Colonic mucosa (tissue), 4 donors: ENCODE measurements at regions not wholly inside any gene's neighbourhood (a gene's known extent, or its start where the extent isn't known, plus 50 kb on each side); places are given as distances from the start of the nearest gene placed in this dataset.

Experiments
- DNase-seq: peaks from one replicate; pipeline ENCODE4 v3.0.0-alpha.2; 2020
- H3K27ac ChIP-seq: fragments of 200-600 bp; one replicate; pipeline ENCODE4 v1.8.0; 2021
- H3K27me3 ChIP-seq: fragments of 200-600 bp; one replicate; pipeline ENCODE4 v1.8.0; 2021
- H3K36me3 ChIP-seq: fragments of 200-600 bp; one replicate; pipeline ENCODE4 v1.8.0; 2021
- H3K4me1 ChIP-seq: fragments of 200-600 bp; one replicate; pipeline ENCODE4 v1.8.0; 2021; ENCODE audit warnings: mild to moderate bottlenecking
- H3K4me3 ChIP-seq: fragments of 200-600 bp; one replicate; pipeline ENCODE4 v1.8.0; 2021
- H3K9ac ChIP-seq, 2 donors: one replicate each; pipeline ENCODE4 v1.7.0; 2013; ENCODE audit warnings: control low read depth in 2 of 2, low read depth in 2 of 2, low read length in 2 of 2
- H3K9me3 ChIP-seq: fragments of 200-600 bp; one replicate; pipeline ENCODE4 v1.8.0; 2021
- CTCF ChIP-seq: fragments of 200-600 bp; IDR thresholded peaks from one replicate; pipeline ENCODE4 v1.8.0; 2022; ENCODE audit warnings: antibody characterized with exemption, mild to moderate bottlenecking
- intact Hi-C: fragments of 100-400 bp; cut with DNase I; formaldehyde crosslinking; loops from one replicate; pipeline ENCODE4 v1.14.1; 2022
- donor health status: healthy.
- donor health status: DM: no; HTN: no; CAD: no.
- donor health status: DM: no; HTN: no; CAD: no.

GRCh38 chr1:186557147-186557777, 96.3 kb upstream of the PDC start:
- H3K4me3 ChIP-seq, result no peak overlapping the region
- no peak overlapping the region for H3K27ac ChIP-seq
- no peaks in the 10 kb centered on the region for H3K36me3 ChIP-seq
- H3K9me3 ChIP-seq, result no peaks in the 10 kb centered on the region
- TF ChIP-seq CTCF, result no peak
- H3K9ac ChIP-seq, result no peak overlapping the region
- H3K27me3 ChIP-seq, result no peaks in the 10 kb centered on the region
- no peak for DNase-seq
- no peaks in the 10 kb centered on the region for H3K4me1 ChIP-seq
- intact Hi-C loops, result no loop called here

GRCh38 chr1:186550832-186551231, 89.9 kb upstream of the PDC start:
- intact Hi-C loops, result no loop called here
- no peak overlapping the region for H3K4me3 ChIP-seq
- TF ChIP-seq CTCF, result no peak
- no peaks in the 10 kb centered on the region for H3K36me3 ChIP-seq
- no peaks in the 10 kb centered on the region for H3K9me3 ChIP-seq
- no peak overlapping the region for H3K27ac ChIP-seq
- no peaks in the 10 kb centered on the region for H3K27me3 ChIP-seq
- H3K4me1 ChIP-seq, result no peaks in the 10 kb centered on the region
- no peak overlapping the region for H3K9ac ChIP-seq
- DNase-seq, result no peak

DNA sequence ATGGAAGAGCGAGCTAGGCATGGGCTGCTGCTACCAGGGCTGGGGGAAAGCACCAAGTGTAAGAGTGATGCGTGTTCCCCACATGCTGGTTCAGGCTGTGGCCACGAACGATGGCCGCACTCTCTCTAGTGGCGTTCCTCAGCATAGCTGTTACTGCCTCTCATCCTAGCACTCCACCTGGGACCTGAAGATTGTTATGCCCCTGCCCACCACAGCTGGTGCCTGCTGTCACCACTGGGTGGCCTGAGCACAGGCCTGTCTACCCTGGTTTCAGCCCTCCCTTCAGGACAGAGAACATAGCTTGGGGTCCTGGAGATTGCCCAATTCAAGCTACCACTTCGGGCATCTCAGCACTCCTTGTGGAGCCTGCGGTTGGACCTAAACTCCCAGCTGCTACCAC, 80.1 kb upstream of the PDC start:
- DNase-seq, result no peak
- Histone ChIP-seq H3K4me1 (no peaks in the 10 kb centered on the region), H3K36me3 (no peaks in the 10 kb centered on the region), H3K4me3 (no peak overlapping the region), H3K27me3 (no peaks in the 10 kb centered on the region), H3K9me3 (no peaks in the 10 kb centered on the region), H3K27ac (no peak overlapping the region), H3K9ac (no peak overlapping the region)
- no peak for TF ChIP-seq CTCF
- intact Hi-C loops, result no loop called here

DNA sequence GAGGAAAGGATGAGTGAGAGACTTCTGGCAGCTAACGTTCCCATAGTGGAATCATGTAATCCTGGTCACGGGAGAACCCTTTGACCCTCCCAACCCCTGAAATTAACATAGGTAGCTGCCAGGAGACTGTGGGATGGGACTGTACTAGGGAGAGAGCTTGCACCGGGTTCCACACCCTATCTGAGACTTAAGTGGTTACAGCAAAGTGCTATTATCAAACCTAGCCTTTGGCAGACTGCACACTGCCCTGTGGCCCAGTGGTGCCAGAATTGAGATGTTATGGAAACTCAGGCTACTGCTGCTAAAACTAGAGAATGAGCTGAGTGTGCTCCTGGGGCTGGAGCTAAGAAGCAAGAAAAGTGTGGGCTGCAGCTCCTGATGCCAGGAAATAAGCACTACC, 79.6 kb upstream of the PDC start:
- no peak for TF ChIP-seq CTCF
- H3K4me3 ChIP-seq, result no peak overlapping the region
- H3K27me3 ChIP-seq, result no peaks in the 10 kb centered on the region
- intact Hi-C loops, result no loop called here
- no peaks in the 10 kb centered on the region for H3K36me3 ChIP-seq
- no peak for DNase-seq
- no peak overlapping the region for H3K9ac ChIP-seq
- H3K9me3 ChIP-seq, result no peaks in the 10 kb centered on the region
- H3K4me1 ChIP-seq, result no peaks in the 10 kb centered on the region
- no peak overlapping the region for H3K27ac ChIP-seq

DNA sequence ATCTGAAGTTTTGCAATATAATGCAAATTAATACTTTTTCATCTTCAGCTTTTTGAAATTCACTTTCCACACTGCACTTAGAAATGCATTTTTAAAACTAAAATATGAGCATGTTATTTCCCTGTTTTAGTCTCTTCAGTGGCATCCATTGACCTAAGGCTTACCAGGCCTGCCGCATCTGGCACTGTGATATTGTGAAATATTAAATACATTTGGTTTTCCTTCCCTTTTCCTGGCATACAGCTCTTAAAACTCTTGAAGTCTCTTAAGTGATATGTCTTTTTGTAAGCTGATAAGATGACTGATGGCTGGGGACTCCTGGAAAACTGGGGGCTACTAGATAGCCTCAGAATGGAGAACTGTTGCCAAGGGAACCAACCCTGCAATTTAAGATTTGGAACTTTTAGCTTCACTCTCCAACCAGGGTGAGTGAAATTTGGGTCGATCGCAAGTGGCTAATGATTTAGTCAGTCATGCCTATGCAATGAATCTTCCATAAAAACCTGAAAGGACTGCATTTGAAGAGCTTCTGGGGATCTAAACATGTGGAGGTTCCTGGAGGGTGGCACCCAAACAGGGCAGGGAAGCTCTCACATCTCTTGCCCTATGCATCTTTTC, 75.5 kb upstream of the PDC start:
- intact Hi-C loops, result no loop called here

More for the DNA sequence above, 75.5 kb upstream of the PDC start:
- DNase-seq, result no peak
- Histone ChIP-seq H3K27me3 (no peaks in the 10 kb centered on the region), H3K9ac (no peak overlapping the region), H3K4me1 (no peaks in the 10 kb centered on the region), H3K27ac (no peak overlapping the region), H3K36me3 (no peaks in the 10 kb centered on the region), H3K4me3 (no peak overlapping the region), H3K9me3 (no peaks in the 10 kb centered on the region)
- TF ChIP-seq CTCF, result no peak
